Naive B cell (primary cell): ENCODE measurements at regions not wholly inside any gene's neighbourhood (a gene's known extent, or its start where the extent isn't known, plus 50 kb on each side); places are given as distances from the start of the nearest gene placed in this dataset.

Source experiments
- ATAC-seq, 2 donors: fragments of 150-1000 bp; cut with Tn5 transposase; 2 replicates each; pipeline ENCODE4 v1.10.0; 2021; ENCODE audit warnings: low read depth in 2 of 2, mild to moderate bottlenecking in 2 of 2, moderate library complexity in 2 of 2
- DNase-seq: peaks from one replicate; pipeline ENCODE4 v3.0.0; 2022
- H3K27ac Mint-ChIP-seq, 6 donors: one replicate each; pipeline ENCODE4 v1.8.0; 2020 to 2022; ENCODE audit warnings: mild to moderate bottlenecking in 6 of 6, mixed read lengths in 6 of 6, moderate library complexity in 5 of 6, inconsistent platforms in 2 of 6
- H3K27me3 Mint-ChIP-seq, 3 donors: one replicate each; pipeline ENCODE4 v1.8.0; 2021 to 2022; ENCODE audit warnings: mixed read lengths in 3 of 3, mild to moderate bottlenecking in 1 of 3
- H3K36me3 Mint-ChIP-seq, 2 donors: one replicate each; pipeline ENCODE4 v1.8.0; 2020 to 2022; ENCODE audit warnings: mixed read lengths in 2 of 2, inconsistent platforms in 1 of 2, mild to moderate bottlenecking in 1 of 2
- H3K4me1 Mint-ChIP-seq, 3 donors: one replicate each; pipeline ENCODE4 v1.8.0; 2020 to 2022; ENCODE audit warnings: mixed read lengths in 3 of 3, inconsistent platforms in 1 of 3, mild to moderate bottlenecking in 1 of 3, moderate library complexity in 1 of 3
- H3K4me3 Mint-ChIP-seq, 8 donors: one replicate each; pipeline ENCODE4 v1.8.0; 2020 to 2022; ENCODE audit warnings: mild to moderate bottlenecking in 8 of 8, mixed read lengths in 8 of 8, moderate library complexity in 8 of 8, inconsistent platforms in 2 of 8
- H3K9me3 Mint-ChIP-seq, 7 donors: one replicate each; pipeline ENCODE4 v1.8.0; 2020 to 2022; ENCODE audit warnings: mixed read lengths in 7 of 7, mild to moderate bottlenecking in 5 of 7, inconsistent platforms in 2 of 7, moderate library complexity in 1 of 7

DNA sequence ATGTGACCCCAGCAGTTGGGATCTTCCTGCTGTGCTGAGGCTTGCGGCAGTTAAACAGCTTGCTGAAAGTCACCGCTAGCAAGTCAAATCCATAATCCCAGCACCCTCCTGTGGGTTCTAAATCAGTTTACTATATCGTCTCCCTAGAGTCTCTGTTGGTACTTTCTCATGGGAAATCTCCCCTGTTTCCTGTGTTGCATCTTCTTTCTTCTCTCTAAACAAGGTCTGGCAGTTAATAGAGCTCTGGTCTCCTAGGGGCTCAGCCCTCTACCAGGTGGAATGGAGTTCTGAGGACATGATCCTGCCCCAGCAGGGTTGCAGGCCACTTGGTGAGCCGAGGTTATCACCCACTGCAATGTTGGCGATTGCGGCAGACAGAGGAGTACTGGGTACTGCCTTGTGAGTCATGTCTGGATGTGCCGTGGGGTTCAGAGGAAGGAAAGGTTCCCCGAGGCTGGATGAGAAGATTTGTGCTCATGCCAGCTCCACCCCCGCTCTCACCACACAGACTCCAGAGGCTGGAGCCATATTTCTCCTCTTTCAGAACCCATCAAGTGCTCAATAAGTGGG is 59.4 kb upstream of the SIX2 start:
- peaks cover 0 to 3% (median 0%) of the 10 kb centered on the region in 7 donors for H3K9me3 Mint-ChIP-seq
- no peak overlapping the region for H3K4me3 Mint-ChIP-seq
- peaks cover 21 to 58% (median 53%) of the 10 kb centered on the region in 3 donors for H3K27me3 Mint-ChIP-seq
- ATAC-seq: no peak
- no peaks in the 10 kb centered on the region for H3K4me1 Mint-ChIP-seq
- H3K27ac Mint-ChIP-seq: no peak overlapping the region
- H3K36me3 Mint-ChIP-seq: no peaks in the 10 kb centered on the region
- no peak for DNase-seq

DNA sequence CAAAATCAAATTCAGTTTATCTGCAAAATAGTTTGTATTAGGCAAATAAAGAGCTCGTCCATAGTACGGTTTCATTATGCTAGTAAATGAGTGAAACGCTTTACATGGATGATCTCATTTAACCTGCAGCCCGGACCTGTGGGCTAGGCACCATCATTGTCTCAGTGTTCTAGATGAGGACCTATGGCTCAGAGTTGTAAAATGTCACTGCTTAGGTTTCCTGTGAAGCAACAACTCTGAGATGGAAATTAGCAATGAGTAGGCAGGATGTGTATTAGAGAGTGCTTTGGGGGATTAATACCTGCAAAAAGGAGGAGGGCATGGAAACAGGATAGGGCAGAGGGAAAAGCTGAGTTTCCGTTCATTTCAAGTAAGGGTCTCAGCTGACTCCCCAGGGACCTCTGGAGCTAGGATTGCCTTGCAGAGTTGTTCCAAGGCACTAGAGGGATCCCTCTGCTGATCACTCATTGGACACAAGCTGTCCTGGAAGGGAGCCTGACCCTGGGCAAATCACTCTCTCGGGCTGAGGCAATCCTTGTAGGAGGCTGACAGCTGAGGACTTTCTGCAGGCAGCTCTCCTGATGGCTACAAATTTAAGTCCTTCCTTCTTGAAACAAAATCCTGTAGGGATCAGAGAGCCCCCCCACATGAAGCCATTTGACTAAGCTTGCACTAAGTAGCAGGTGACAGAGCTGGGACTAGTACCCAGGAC is 58.8 kb upstream of the SIX2 start:
- Mint-ChIP-seq H3K36me3 (no peaks in the 10 kb centered on the region), H3K9me3 (peaks cover 0 to 3% (median 0%) of the 10 kb centered on the region in 7 donors), H3K4me3 (no peak overlapping the region), H3K27ac (no peak overlapping the region), H3K4me1 (no peaks in the 10 kb centered on the region), H3K27me3 (peaks cover 21 to 54% (median 53%) of the 10 kb centered on the region in 3 donors)
- DNase-seq: no peak
- no peak for ATAC-seq
